K562 (cell line): ENCODE measurements at regions not wholly inside any gene's neighbourhood (a gene's known extent, or its start where the extent isn't known, plus 50 kb on each side); places are given as distances from the start of the nearest gene placed in this dataset.

Experiments
- ARNT ChIP-seq, 2 experiments: fragments of 450-650 bp; IDR thresholded peaks; 2 replicates each; pipeline ENCODE4 v1.6.1; 2016; ENCODE audit warnings: mild to moderate bottlenecking in 1 of 2
- ETV1 ChIP-seq: fragments of 450-650 bp; conservative IDR thresholded peaks from 2 replicates; pipeline ENCODE4 v1.6.1; 2016; ENCODE audit warnings: missing genetic modification characterization, control low read depth, low read depth, missing compliant biosample characterization
- EZH2 ChIP-seq: IDR thresholded peaks from 2 replicates; pipeline ENCODE4 v1.6.1; 2012; ENCODE audit warnings: low read depth, mild to moderate bottlenecking, inconsistent platforms, low read length, borderline replicate concordance
- MXI1 ChIP-seq: IDR thresholded peaks from 2 replicates; pipeline ENCODE4 v1.6.1; 2011; ENCODE audit warnings: low read depth, mild to moderate bottlenecking, improper control_type of control experiment, low read length
- MYC ChIP-seq, 2 experiments: fragments of 250-450 bp in 1 of 2; sonication (Bioruptor Pico) in 1 of 2; IDR thresholded peaks; 2 replicates each; pipeline versions ENCODE4 v1.5.1 to v1.6.1; 2012 to 2021; ENCODE audit warnings: low read depth in 2 of 2, borderline replicate concordance in 1 of 2, improper control_type of control experiment in 1 of 2, low read length in 1 of 2, mild to moderate bottlenecking in 1 of 2, moderate library complexity in 1 of 2
- POLR2A ChIP-seq: fragments of 450-650 bp; conservative IDR thresholded peaks from 2 replicates; pipeline ENCODE4 v1.6.1; 2016
- RFX5 ChIP-seq: IDR thresholded peaks from 2 replicates; pipeline ENCODE4 v1.6.1; 2011; ENCODE audit warnings: low read depth, mild to moderate bottlenecking, improper control_type of control experiment, low read length
- SP1 ChIP-seq: sonication (generic); formaldehyde crosslinking; IDR thresholded peaks from 2 replicates; pipeline ENCODE4 v1.8.1; 2022; ENCODE audit warnings: mild to moderate bottlenecking, missing genetic modification reagents
- TRIM28 ChIP-seq: fragments of 450-650 bp; IDR thresholded peaks from 2 replicates; pipeline ENCODE4 v1.6.1; 2017
- ZNF311 ChIP-seq: fragments of 250-450 bp; sonication (Bioruptor Pico); IDR thresholded peaks from 2 replicates; pipeline ENCODE4 v1.4.0; 2020; ENCODE audit warnings: mild to moderate bottlenecking, moderate library complexity

GRCh38 chr3:177730814-177731213 is 533.5 kb upstream of the TBL1XR1 start:
- no peak for TF ChIP-seq POLR2A
- TF ChIP-seq SP1 (CRISPR knock-in tag), result no peak
- TF ChIP-seq MYC (IDR thresholded peaks at IDR 0.05; ENCODE audit: low read depth, low read length), result no peak
- no peak for TF ChIP-seq MYC (CRISPR knock-in tag; IDR thresholded peaks at IDR 0.05; ENCODE audit: borderline replicate concordance, low read depth)
- TF ChIP-seq MXI1, result no peak
- TF ChIP-seq EZH2, result no peak
- no peak for TF ChIP-seq ZNF311 (CRISPR knock-in tag)
- TF ChIP-seq ETV1 (tag), result no peak
- TF ChIP-seq ARNT (IDR thresholded peaks at IDR 0.05), result no peak
- no peak for TF ChIP-seq TRIM28
- TF ChIP-seq RFX5, result no peak
